Right atrium auricular region (tissue), 2 donors: ENCODE measurements at regions not wholly inside any gene's neighbourhood (a gene's known extent, or its start where the extent isn't known, plus 50 kb on each side); places are given as distances from the start of the nearest gene placed in this dataset.

Source experiments
- DNase-seq: peaks from one replicate; pipeline ENCODE4 v3.0.0-alpha.2; 2019; ENCODE audit warnings: low spot score
- H3K27ac ChIP-seq, 2 donors: fragments of 200-600 bp; sonication (generic); 1 replicate in 1 of 2; 2 replicates in 1 of 2; pipeline ENCODE4 v1.5.1; 2016 to 2019
- H3K27me3 ChIP-seq, 2 donors: fragments of 200-600 bp; sonication (generic); one replicate each; pipeline versions ENCODE4 v1.5.1 to v1.6.0; 2017 to 2019
- H3K36me3 ChIP-seq: fragments of 200-600 bp; sonication (generic); one replicate; pipeline ENCODE4 v1.5.1; 2016
- H3K4me1 ChIP-seq, 2 donors: fragments of 200-600 bp; sonication (generic); one replicate each; pipeline versions ENCODE4 v1.5.1 to v1.6.0; 2017 to 2019
- H3K4me3 ChIP-seq, 2 donors: fragments of 200-600 bp; sonication (generic); 1 replicate in 1 of 2; 2 replicates in 1 of 2; pipeline ENCODE4 v1.5.1; 2017 to 2019; ENCODE audit warnings: mild to moderate bottlenecking in 1 of 2, moderate library complexity in 1 of 2
- H3K9me3 ChIP-seq, 2 donors: fragments of 200-600 bp; sonication (generic); one replicate each; pipeline ENCODE4 v1.5.1; 2019
- CTCF ChIP-seq, 2 donors: fragments of 200-600 bp; sonication (generic); IDR thresholded peaks; one replicate each; pipeline ENCODE4 v1.5.1; 2019; ENCODE audit warnings: antibody characterized with exemption in 2 of 2

- DNase-seq: no peak
These were observed 393.1 kb downstream of the TMEM232 start for GRCh38 chr5:110333384-110333783.

GRCh38 chr5:110335361-110336066 lies 391.0 kb downstream of the TMEM232 start:
- no peak overlapping the region for H3K27ac ChIP-seq
- no peak overlapping the region for H3K4me3 ChIP-seq
- no peak for DNase-seq
- H3K36me3 ChIP-seq: no peaks in the 10 kb centered on the region
- no peaks in the 10 kb centered on the region for H3K27me3 ChIP-seq
- no peaks in the 10 kb centered on the region for H3K4me1 ChIP-seq
- no peak for TF ChIP-seq CTCF (IDR thresholded peaks at IDR 0.05)
- no peaks in the 10 kb centered on the region for H3K9me3 ChIP-seq

More at GRCh38 chr5:110333384-110333783, 393.1 kb downstream of the TMEM232 start:
- H3K27ac ChIP-seq: no peak overlapping the region
- H3K9me3 ChIP-seq: no peaks in the 10 kb centered on the region
- H3K27me3 ChIP-seq: no peaks in the 10 kb centered on the region
- TF ChIP-seq CTCF (IDR thresholded peaks at IDR 0.05): no peak
- H3K4me3 ChIP-seq: no peak overlapping the region
- no peaks in the 10 kb centered on the region for H3K4me1 ChIP-seq
- no peaks in the 10 kb centered on the region for H3K36me3 ChIP-seq

- TF ChIP-seq CTCF (IDR thresholded peaks at IDR 0.05): no peak
- H3K4me3 ChIP-seq: no peak overlapping the region
- no peaks in the 10 kb centered on the region for H3K4me1 ChIP-seq
- no peaks in the 10 kb centered on the region for H3K9me3 ChIP-seq
- H3K36me3 ChIP-seq: no peaks in the 10 kb centered on the region
- no peaks in the 10 kb centered on the region for H3K27me3 ChIP-seq
- no peak for DNase-seq
- H3K27ac ChIP-seq: no peak overlapping the region
These were observed 388.0 kb downstream of the TMEM232 start for GRCh38 chr5:110338341-110339083.

GRCh38 chr5:110339399-110339798 lies 387.1 kb downstream of the TMEM232 start:
- no peaks in the 10 kb centered on the region for H3K36me3 ChIP-seq
- no peak overlapping the region for H3K27ac ChIP-seq
- H3K4me1 ChIP-seq: no peaks in the 10 kb centered on the region
- H3K4me3 ChIP-seq: no peak overlapping the region
- DNase-seq: no peak
- no peaks in the 10 kb centered on the region for H3K27me3 ChIP-seq
- no peak for TF ChIP-seq CTCF (IDR thresholded peaks at IDR 0.05)
- no peaks in the 10 kb centered on the region for H3K9me3 ChIP-seq

GRCh38 chr5:110341836-110342235 lies 384.6 kb downstream of the TMEM232 start:
- no peak for TF ChIP-seq CTCF (IDR thresholded peaks at IDR 0.05)
- Histone ChIP-seq H3K4me1 (no peaks in the 10 kb centered on the region), H3K27ac (no peak overlapping the region)

More at GRCh38 chr5:110341836-110342235, 384.6 kb downstream of the TMEM232 start:
- Histone ChIP-seq H3K9me3 (no peaks in the 10 kb centered on the region), H3K27me3 (no peaks in the 10 kb centered on the region), H3K36me3 (no peaks in the 10 kb centered on the region), H3K4me3 (no peak overlapping the region)
- no peak for DNase-seq
